Mononuclear cell (primary cell): ENCODE measurements at regions not wholly inside any gene's neighbourhood (a gene's known extent, or its start where the extent isn't known, plus 50 kb on each side); places are given as distances from the start of the nearest gene placed in this dataset.
"Not testable (repeated sequence)": the region's sequence is repeated elsewhere in the genome, so short reads cannot be mapped to it uniquely, and the experiment has no call there.

Source experiments
- H3K27me3 ChIP-seq: 2 replicates; pipeline ENCODE4 v1.6.0; 2011; ENCODE audit warnings: low read length, control low read depth; ENCODE audit not compliant: insufficient read depth
- H3K4me1 ChIP-seq: 2 replicates; pipeline ENCODE4 v1.5.1; 2011; ENCODE audit warnings: mild to moderate bottlenecking, low read length, control low read depth; ENCODE audit not compliant: insufficient read depth
- H3K4me3 ChIP-seq: 2 replicates; pipeline ENCODE4 v1.5.1; 2011; ENCODE audit warnings: mild to moderate bottlenecking, low read length, moderate library complexity
- H3K9me3 ChIP-seq: 2 replicates; pipeline ENCODE4 v1.5.1; 2011; ENCODE audit warnings: low read depth, mild to moderate bottlenecking, control low read depth, low read length

GRCh38 chr16:66039793-66040192, 326.7 kb upstream of the CDH5 start:
- no peaks in the 10 kb centered on the region for H3K4me1 ChIP-seq
- H3K4me3 ChIP-seq, result no peak overlapping the region
- no peaks in the 10 kb centered on the region for H3K9me3 ChIP-seq
- no peaks in the 10 kb centered on the region for H3K27me3 ChIP-seq

- no peaks in the 10 kb centered on the region for H3K9me3 ChIP-seq
- H3K4me3 ChIP-seq, result no peak overlapping the region
- no peaks in the 10 kb centered on the region for H3K4me1 ChIP-seq
- H3K27me3 ChIP-seq, result no peaks in the 10 kb centered on the region
Measured at GRCh38 chr16:66036793-66037715, 329.4 kb upstream of the CDH5 start.

GRCh38 chr16:66036184-66036583, 330.3 kb upstream of the CDH5 start:
- no peaks in the 10 kb centered on the region for H3K9me3 ChIP-seq
- no peak overlapping the region for H3K4me3 ChIP-seq
- H3K27me3 ChIP-seq, result no peaks in the 10 kb centered on the region
- H3K4me1 ChIP-seq, result no peaks in the 10 kb centered on the region

GRCh38 chr16:66035096-66035495, 331.4 kb upstream of the CDH5 start:
- no peaks in the 10 kb centered on the region for H3K4me1 ChIP-seq
- H3K4me3 ChIP-seq, result no peak overlapping the region
- no peaks in the 10 kb centered on the region for H3K27me3 ChIP-seq
- H3K9me3 ChIP-seq, result no peaks in the 10 kb centered on the region

GRCh38 chr16:66032841-66033240, 333.6 kb upstream of the CDH5 start:
- Histone ChIP-seq H3K4me1 (no peaks in the 10 kb centered on the region), H3K9me3 (no peaks in the 10 kb centered on the region), H3K4me3 (no peak overlapping the region), H3K27me3 (no peaks in the 10 kb centered on the region)

- Histone ChIP-seq H3K4me1 (no peaks in the 10 kb centered on the region), H3K27me3 (no peaks in the 10 kb centered on the region), H3K9me3 (no peaks in the 10 kb centered on the region), H3K4me3 (no peak overlapping the region)
Measured at GRCh38 chr16:66030036-66030435, 336.5 kb upstream of the CDH5 start.

GRCh38 chr16:66028510-66029216, 337.8 kb upstream of the CDH5 start:
- Histone ChIP-seq H3K4me1 (no peaks in the 10 kb centered on the region), H3K27me3 (no peaks in the 10 kb centered on the region), H3K9me3 (no peaks in the 10 kb centered on the region), H3K4me3 (no peak overlapping the region)

GRCh38 chr16:66026787-66027330, 339.6 kb upstream of the CDH5 start:
- Histone ChIP-seq H3K4me1 (no peaks in the 10 kb centered on the region), H3K4me3 (no peak overlapping the region), H3K9me3 (no peaks in the 10 kb centered on the region), H3K27me3 (no peaks in the 10 kb centered on the region)

- Histone ChIP-seq H3K4me3 (no peak overlapping the region), H3K4me1 (no peaks in the 10 kb centered on the region), H3K9me3 (no peaks in the 10 kb centered on the region), H3K27me3 (no peaks in the 10 kb centered on the region)
Measured at GRCh38 chr16:66026211-66026610, 340.3 kb upstream of the CDH5 start.

GRCh38 chr16:66025751-66026150, 340.7 kb upstream of the CDH5 start:
- no peaks in the 10 kb centered on the region for H3K9me3 ChIP-seq
- no peaks in the 10 kb centered on the region for H3K27me3 ChIP-seq
- H3K4me1 ChIP-seq, result no peaks in the 10 kb centered on the region
- H3K4me3 ChIP-seq, result no peak overlapping the region

- not testable (repeated sequence) for H3K27me3 ChIP-seq
Measured at GRCh38 chr16:66024567-66024966, 341.9 kb upstream of the CDH5 start.

GRCh38 chr16:66023481-66023880, 343.0 kb upstream of the CDH5 start:
- Histone ChIP-seq H3K4me3 (no peak overlapping the region), H3K27me3 (no peaks in the 10 kb centered on the region), H3K9me3 (no peaks in the 10 kb centered on the region), H3K4me1 (no peaks in the 10 kb centered on the region)

More at GRCh38 chr16:66024567-66024966, 341.9 kb upstream of the CDH5 start:
- H3K9me3 ChIP-seq, H3K4me1 ChIP-seq, H3K4me3 ChIP-seq: not testable (repeated sequence)

GRCh38 chr16:66020642-66021041, 345.8 kb upstream of the CDH5 start:
- Histone ChIP-seq H3K9me3 (no peaks in the 10 kb centered on the region), H3K4me1 (no peaks in the 10 kb centered on the region), H3K4me3 (no peak overlapping the region), H3K27me3 (no peaks in the 10 kb centered on the region)

- Histone ChIP-seq H3K27me3 (no peaks in the 10 kb centered on the region), H3K4me1 (no peaks in the 10 kb centered on the region), H3K9me3 (no peaks in the 10 kb centered on the region), H3K4me3 (no peak overlapping the region)
Measured at GRCh38 chr16:66020046-66020445, 346.4 kb upstream of the CDH5 start.

- H3K4me1 ChIP-seq, H3K27me3 ChIP-seq, H3K4me3 ChIP-seq: not testable (repeated sequence)
Measured at GRCh38 chr16:66019502-66019901, 347.0 kb upstream of the CDH5 start.

More at GRCh38 chr16:66019502-66019901, 347.0 kb upstream of the CDH5 start:
- H3K9me3 ChIP-seq, result not testable (repeated sequence)
